ENCODE measurements at regions not wholly inside any gene's neighbourhood (a gene's known extent, or its start where the extent isn't known, plus 50 kb on each side); places are given as distances from the start of the nearest gene placed in this dataset.
"Not testable (repeated sequence)": the region's sequence is repeated elsewhere in the genome, so short reads cannot be mapped to it uniquely, and the experiment has no call there.

GRCh38 chr7:106448346-106448991, 163.7 kb upstream of the NAMPT start:
- H3K4me3 ChIP-seq, result no peak overlapping the region
- H3K9me3 ChIP-seq, result peaks cover 0 to 4% (median 0%) of the 10 kb centered on the region in 3 donors
- no peak for TF ChIP-seq POLR2A (IDR thresholded peaks at IDR 0.05)
- TF ChIP-seq CTCF (IDR thresholded peaks at IDR 0.05), result no peak
- no peak for DNase-seq
- no peaks in the 10 kb centered on the region for H3K27me3 ChIP-seq
- no peaks in the 10 kb centered on the region for H3K36me3 ChIP-seq
- 30 to 75% methylated on average over 1 of the region's 1 CpG for WGBS, 2 donors
- H3K27ac ChIP-seq, result peak overlapping the region in 3 of 4 donors; percentile 48 to 87 (median 53)
- intact Hi-C loops (cut with DNase I), result no loop called here
- H3K4me1 ChIP-seq, result peaks cover 0 to 25% (median 0%) of the 10 kb centered on the region in 3 donors

GRCh38 chr7:106447318-106447847, 162.6 kb upstream of the NAMPT start:
- H3K4me1 ChIP-seq, result peaks cover 0 to 25% (median 0%) of the 10 kb centered on the region in 3 donors
- no peaks in the 10 kb centered on the region for H3K36me3 ChIP-seq
- no peaks in the 10 kb centered on the region for H3K27me3 ChIP-seq
- WGBS, 2 donors, result 96 to 97% methylated on average over 3 of the region's 3 CpGs
- H3K9me3 ChIP-seq, result peaks cover 0 to 4% (median 0%) of the 10 kb centered on the region in 3 donors
- DNase-seq, result no peak
- no peak overlapping the region for H3K27ac ChIP-seq
- intact Hi-C loops (cut with DNase I), result no loop called here
- no peak for TF ChIP-seq CTCF (IDR thresholded peaks at IDR 0.05)
- no peak for TF ChIP-seq POLR2A (IDR thresholded peaks at IDR 0.05)
- H3K4me3 ChIP-seq, result no peak overlapping the region

DNA sequence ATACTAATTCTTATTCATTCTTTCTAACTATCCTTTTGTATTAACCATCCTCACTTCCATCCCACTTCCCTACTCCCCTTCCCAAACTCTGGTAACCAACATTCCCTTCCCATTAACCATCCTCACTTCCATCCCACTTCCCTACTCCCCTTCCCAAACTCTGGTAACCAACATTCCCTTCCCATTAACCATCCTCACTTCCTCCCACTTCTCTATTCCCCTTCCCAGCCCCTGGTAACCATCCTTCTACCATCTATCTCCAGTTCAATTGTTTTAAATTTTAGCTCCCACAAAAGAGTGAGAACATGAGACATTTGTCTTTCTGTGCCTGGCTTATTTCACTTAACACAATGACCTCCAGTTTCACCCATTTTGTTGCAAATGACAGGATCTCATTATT, 160.6 kb upstream of the NAMPT start:
- peaks cover 0 to 25% (median 0%) of the 10 kb centered on the region in 3 donors for H3K4me1 ChIP-seq
- H3K9me3 ChIP-seq; intact Hi-C loops (cut with DNase I); H3K36me3 ChIP-seq; H3K4me3 ChIP-seq; H3K27ac ChIP-seq; DNase-seq; H3K27me3 ChIP-seq: not testable (repeated sequence)

GRCh38 chr7:106444068-106444655, 159.4 kb upstream of the NAMPT start:
- Histone ChIP-seq H3K9me3 (no peaks in the 10 kb centered on the region), H3K4me1 (peaks cover 0 to 18% (median 0%) of the 10 kb centered on the region in 3 donors), H3K27me3 (no peaks in the 10 kb centered on the region), H3K36me3 (no peaks in the 10 kb centered on the region), H3K4me3 (no peak overlapping the region), H3K27ac (no peak overlapping the region)
- 35% methylated on average over 1 of the region's 1 CpG for WGBS, 2 donors
- no peak for TF ChIP-seq POLR2A (IDR thresholded peaks at IDR 0.05)
- TF ChIP-seq CTCF (IDR thresholded peaks at IDR 0.05), result no peak
- no peak for DNase-seq
- intact Hi-C loops (cut with DNase I), result loop anchor here (5.0 kb wide), 1 partner anchor 157 kb away; no protein-coding TSS in a partner anchor

DNA sequence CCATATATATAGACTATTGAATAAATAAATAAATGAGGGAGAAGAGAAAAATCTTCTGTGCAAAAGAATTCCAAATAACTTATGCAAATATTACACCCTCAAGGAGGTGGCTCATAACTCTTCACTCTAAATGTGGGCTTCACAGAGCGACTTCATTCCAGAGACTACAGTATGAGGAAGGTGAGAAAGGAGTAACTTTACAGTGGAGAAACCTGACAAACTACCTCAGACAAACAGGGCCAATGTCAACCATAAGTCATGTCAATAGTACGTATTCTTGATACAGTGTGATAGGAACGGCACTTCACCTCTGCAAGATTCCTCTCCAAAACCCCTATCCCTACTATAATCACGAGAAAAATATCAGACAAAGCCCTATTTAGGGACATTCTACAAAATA, 158.4 kb upstream of the NAMPT start:
- Histone ChIP-seq H3K9me3 (no peaks in the 10 kb centered on the region), H3K4me1 (peaks cover 0 to 9% (median 0%) of the 10 kb centered on the region in 3 donors), H3K36me3 (no peaks in the 10 kb centered on the region), H3K4me3 (no peak overlapping the region), H3K27ac (no peak overlapping the region), H3K27me3 (no peaks in the 10 kb centered on the region)
- WGBS, 2 donors, result 70 to 73% methylated on average over 4 of the region's 4 CpGs
- TF ChIP-seq CTCF (IDR thresholded peaks at IDR 0.05) (no peak), POLR2A (IDR thresholded peaks at IDR 0.05) (no peak)
- no peak for DNase-seq
- intact Hi-C loops (cut with DNase I), result loop anchor here (5.0 kb wide), 1 partner anchor 156 kb away; no protein-coding TSS in a partner anchor
